ENCODE measurements at regions not wholly inside any gene's neighbourhood (a gene's known extent, or its start where the extent isn't known, plus 50 kb on each side); places are given as distances from the start of the nearest gene placed in this dataset.

DNA sequence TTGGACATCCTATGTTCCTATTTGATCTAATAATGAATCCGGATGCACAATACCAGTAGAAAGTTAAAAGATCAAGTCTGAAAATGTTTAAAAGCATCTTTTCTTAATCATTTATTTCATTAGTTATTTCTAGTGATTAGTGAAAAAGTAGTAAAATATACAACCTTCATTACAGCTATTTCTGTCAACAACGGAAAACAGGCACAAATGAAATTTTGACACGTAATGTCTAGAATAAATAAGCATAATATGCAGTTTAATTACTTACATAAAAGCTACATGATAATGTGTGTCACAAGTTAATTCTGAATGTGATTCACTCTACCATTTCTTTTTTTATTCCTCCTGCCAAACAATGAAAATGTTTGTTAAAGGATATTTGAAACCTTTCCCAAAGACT lies 216.1 kb downstream of the MYCN start:
- ATAC-seq (no peak), DNase-seq (no peak)
- intact Hi-C loops (cut with micrococcal nuclease) = no loop called here

DNA sequence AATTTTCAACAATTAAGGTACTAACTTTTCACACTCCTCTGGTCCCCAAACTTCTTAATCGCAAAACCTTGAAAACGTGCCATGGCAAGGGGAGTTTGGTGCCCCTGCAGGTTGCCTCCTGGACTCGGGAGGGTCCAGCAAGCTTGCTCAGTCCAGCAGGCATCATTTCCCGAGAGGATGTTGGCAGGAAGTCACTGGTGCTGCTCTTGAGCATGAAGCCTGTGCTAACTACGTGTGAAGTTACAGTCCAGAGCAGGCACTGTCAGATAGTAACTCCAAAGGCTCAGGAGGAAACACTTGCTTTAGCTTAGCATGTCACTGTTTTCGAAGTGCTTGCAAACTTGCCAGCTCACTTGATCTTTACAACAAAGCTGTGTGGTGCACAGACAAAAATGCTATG lies 215.4 kb downstream of the MYCN start:
- DNase-seq (no peak), ATAC-seq (no peak)
- intact Hi-C loops (cut with micrococcal nuclease) = no loop called here

DNA sequence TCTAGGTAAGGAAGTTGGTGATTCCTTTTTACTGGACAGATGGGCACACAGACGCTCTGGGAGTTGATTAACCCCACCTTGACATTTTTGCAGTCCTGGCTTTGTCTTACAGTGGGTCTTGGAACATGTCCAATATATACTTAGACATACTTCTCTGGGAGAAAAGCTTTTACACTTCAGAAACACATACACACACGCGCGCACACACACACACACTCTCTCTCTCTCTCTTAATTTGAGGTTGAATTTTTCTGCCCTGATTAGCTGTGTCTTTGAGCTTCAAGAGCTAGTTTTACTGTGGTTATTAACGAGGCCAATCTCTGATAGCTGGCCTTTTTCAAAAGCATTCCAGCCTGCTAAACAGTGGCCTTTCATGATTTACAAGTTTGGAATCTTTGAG lies 215.0 kb downstream of the MYCN start:
- ATAC-seq = no peak
- DNase-seq = no peak
- intact Hi-C loops (cut with micrococcal nuclease) = no loop called here

DNA sequence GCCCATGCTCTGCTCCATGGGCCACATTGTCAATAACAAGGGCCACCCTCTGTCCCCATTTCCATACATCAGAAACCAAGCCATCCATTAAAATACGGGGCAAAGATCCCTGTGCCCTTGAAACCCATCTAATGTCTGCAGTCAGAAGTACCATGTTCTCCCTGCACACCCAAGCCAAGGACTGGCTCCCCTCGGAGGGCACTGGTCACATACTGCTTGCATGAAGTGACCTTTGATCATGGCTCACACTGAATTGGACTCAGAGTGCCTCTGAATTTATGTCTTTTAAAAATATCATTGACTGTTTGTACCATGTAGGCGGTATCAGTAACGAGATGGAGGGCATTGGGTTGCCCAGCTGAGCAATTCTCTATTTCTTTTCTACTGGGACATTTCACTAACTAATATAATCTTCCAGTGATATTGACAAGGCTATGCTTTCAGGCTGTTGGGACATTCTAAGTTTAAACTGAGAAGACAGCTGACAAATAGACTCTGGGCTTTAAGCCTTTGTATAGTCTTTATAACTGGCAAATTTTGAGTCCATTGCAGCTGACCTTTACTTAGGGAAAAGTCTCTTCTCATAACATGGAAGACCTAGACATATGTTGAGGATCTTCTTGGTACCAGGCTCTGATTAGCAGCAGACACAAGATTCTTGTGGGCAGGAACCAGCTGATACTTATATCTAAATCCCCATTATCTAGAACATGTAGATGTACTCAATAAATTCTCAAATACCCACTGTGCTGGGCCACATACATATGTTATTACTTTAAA lies 214.3 kb downstream of the MYCN start:
- intact Hi-C loops (cut with micrococcal nuclease) = no loop called here
- no peak for ATAC-seq
- no peak for DNase-seq

DNA sequence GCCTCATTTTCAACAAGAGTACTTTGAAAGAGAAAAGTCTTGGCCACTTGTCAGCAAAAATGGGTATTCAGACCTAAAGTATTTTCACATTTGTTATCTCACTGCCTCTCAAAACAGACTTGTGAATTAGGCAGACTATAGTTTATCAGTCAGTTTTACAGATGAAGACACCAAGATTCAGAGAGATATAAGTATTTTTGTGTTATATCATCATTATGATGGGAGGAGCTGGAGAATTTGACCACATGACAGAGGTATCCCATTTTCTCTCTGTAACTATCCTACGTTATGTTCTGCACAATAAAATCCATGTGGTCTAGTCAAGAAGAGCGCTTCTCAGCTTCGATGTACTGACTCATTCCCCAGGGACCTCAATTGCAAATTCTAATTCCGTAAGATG lies 213.7 kb downstream of the MYCN start:
- intact Hi-C loops (cut with micrococcal nuclease) = no loop called here
- ATAC-seq (no peak), DNase-seq (no peak)

DNA sequence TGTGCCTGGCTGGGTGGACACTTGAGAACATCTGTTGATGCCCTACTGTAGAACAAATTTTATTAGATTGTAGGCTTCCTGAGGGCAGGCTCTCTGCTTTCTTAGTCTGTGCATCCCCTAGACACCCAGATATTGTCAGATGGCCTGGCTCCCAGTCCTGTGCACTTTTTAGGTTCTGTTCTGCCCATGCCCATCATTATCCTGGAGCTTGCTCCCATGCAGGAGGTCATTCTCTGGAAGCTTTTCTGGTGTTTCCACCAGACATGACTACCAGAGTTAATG lies 213.3 kb downstream of the MYCN start:
- ATAC-seq (no peak), DNase-seq (no peak)
- intact Hi-C loops (cut with micrococcal nuclease) = no loop called here

DNA sequence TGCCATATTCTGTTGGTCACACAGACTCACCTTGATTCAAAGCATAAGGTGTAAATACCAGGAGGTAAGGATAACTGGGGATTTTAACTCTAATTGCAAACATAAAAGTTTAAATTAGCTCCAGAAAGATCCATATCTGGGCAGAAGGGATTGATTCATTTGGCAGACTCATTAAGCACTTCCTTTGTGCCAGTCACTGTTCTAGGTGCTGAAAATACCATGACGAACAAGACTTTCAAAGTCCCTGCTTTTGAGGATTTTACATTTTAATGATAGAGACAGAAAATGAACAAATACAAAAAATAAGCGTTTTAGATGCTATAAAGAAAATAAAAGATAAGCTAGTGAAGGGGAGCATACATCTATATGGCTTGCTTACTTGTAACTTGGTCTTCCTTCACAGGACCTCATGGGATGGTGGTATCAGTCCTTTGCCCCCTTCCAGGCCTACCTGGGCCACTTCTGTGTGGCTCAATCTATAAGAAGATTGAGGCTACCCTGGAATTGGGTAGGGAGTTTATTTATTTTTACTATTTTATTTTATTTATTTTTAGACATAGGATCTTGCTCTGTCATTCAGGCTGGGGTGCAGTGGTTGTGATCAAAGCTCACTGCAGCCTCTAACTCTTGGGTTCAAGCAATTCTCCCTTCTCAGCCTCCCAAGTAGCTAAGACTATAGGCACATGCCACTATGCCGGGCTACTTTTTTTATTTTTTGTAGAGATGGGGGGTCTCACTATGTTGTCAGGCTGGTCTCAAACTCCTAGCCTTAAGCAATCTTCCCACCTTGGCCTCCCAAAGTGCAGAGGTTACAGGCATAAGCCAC lies 212.8 kb downstream of the MYCN start:
- intact Hi-C loops (cut with micrococcal nuclease) = no loop called here

DNA sequence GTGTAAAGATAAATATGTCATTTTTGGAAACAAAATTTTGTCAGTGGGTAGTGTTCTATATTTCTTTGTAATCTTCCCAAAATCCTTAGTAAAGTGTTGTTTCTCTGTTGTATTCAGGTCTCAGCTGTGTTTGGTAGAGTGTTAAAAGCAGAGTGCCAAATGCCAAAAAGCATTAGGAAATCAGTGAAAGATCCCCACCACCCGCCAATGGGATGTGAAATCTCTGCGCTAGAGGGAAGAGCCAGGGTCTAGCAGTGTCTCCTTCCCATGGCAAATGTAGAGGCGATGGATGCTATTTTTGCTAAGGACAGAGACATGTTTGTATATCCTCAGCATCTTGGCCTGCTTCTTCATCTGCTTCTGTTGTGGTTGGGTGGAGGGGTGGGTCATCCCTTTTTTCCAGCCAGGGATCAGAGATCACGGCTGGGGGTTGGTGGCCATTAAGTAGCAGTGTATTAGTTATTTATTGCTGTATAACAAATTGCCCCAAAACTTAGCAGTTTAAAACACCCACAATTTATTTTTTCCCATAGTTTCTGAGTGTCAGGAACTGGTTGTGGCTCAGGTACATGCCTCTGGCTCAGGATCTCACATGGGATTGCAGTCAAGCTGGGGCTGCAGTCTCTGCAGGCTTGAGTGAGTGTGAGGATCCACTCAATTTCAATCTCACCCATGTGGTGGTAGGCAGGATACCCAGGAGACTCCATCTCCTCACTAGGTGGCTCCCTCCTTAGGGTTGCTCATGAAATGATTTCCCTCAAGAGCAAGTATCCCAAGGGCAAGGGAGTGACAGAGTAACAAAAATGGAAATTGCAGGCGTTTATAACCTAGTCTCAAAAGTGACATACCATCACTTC lies 211.9 kb downstream of the MYCN start:
- DNase-seq = no peak
- ATAC-seq = no peak
- intact Hi-C loops (cut with micrococcal nuclease) = no loop called here

More for the DNA sequence above, 212.8 kb downstream of the MYCN start:
- DNase-seq (no peak), ATAC-seq (no peak)

DNA sequence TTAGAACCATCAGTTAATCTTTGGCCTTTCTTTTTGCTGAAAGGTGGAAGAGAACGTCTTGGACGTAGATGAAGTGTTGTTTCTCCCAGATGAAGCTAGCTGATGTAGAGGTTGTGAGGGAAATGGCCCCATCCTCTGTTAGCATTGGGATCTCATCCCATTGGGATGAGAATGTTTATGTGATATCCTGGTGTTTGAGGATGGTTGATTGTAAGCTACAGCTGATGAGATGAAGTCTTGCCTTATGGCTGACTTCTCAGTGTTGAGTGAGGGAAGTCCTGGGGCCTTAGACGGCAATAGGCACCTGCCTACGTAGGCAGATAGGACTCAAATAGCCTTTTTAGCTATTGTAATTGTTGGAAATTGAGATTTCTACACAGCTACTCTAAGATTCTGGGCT lies 211.3 kb downstream of the MYCN start:
- intact Hi-C loops (cut with micrococcal nuclease) = no loop called here
- ATAC-seq = no peak
- no peak for DNase-seq

DNA sequence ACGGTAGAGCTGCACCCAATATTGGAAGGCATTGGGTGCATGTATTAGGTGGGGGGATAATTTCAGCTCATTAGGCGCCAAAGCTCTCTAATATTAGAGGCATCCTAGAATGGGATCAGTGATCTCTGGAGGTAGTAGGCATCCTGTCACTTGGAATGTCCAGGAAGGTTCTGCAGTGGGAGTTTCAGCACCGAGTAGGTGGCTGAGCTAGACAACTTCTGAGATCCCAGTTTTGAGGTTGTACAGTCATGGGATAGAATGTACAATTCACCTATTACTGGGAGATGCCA lies 210.9 kb downstream of the MYCN start:
- no peak for ATAC-seq
- DNase-seq = no peak
- intact Hi-C loops (cut with micrococcal nuclease) = no loop called here

DNA sequence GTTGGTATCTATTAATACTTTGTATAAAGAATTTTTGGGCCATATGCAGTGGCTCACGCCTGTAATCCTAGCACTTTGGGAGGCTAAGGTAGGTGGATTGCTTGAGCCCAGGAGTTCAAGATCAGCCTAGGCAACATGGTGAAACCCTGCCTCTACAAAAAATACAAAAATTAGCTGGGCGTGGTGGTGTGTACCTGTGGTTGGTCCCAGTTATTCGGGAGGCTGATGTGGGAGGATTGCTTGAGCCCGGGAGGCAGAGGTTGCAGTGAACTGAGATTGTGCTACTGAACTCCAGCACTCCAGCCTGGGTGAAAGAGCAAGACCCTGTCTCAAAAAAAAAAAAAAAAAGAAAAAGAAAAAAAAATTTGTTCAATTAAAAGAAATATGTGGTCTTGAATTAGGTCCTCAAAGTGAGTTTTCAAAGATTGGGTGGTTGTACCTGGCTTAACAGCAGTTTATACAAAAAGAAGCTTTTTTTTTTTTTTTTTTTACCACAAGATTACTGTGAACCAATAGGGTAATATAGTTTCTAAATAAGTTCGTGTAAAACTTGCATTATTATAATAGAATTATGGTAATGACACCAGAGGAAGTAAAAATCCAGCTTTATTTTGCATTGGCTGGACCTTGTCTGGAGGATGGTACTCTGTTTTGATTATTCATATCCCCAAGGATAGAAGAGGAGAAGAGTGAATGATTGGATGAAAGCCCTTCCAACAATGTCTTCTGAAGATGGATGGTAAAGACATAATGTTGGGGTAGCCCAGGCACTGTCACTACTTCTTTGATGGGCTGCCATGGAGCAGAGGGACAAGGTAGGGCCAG lies 210.3 kb downstream of the MYCN start:
- DNase-seq = no peak
- no peak for ATAC-seq
- intact Hi-C loops (cut with micrococcal nuclease) = no loop called here

DNA sequence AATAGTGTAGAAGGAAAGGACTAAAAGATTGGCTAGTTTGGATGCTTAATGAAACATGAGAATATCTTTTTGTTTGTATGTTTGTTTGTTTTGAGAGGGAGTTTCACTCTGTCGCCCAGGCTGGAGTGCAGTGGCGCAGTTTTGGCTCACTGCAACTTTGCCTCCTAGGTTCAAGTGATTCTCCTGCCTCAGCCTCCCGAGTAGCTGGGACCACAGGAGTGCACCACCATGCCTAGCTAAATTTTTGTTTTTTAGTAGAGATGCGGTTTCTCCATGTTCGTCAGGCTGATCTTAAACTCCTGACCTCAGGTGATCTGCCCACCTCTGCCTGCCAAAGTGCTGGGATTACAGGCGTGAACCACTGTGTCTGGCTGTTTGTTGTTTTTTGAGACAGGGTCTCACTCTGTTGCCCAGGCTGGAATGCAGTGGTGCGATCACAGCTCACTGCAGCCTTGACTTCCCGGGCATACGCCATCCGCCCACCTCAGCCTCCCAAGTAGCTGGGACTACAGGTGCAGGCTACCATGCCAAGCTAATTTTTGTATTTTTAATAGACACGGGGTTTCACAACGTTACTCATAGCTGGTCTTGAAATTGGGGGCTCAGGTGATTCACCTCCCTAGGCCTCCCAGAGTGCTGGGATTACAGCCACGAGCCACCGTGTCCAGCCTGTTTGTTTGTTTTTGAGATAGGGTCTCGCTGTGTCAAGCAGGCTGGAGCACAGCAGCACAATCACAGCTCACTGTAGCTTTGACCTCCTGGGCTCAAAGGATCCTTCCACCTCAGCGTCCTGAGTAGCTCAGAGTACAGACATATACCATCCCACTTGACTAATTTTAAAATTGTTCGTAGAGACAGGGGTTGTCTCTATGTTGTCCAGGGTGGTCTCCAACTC lies 209.2 kb downstream of the MYCN start:
- ATAC-seq = no peak
- no peak for DNase-seq
- intact Hi-C loops (cut with micrococcal nuclease) = no loop called here

DNA sequence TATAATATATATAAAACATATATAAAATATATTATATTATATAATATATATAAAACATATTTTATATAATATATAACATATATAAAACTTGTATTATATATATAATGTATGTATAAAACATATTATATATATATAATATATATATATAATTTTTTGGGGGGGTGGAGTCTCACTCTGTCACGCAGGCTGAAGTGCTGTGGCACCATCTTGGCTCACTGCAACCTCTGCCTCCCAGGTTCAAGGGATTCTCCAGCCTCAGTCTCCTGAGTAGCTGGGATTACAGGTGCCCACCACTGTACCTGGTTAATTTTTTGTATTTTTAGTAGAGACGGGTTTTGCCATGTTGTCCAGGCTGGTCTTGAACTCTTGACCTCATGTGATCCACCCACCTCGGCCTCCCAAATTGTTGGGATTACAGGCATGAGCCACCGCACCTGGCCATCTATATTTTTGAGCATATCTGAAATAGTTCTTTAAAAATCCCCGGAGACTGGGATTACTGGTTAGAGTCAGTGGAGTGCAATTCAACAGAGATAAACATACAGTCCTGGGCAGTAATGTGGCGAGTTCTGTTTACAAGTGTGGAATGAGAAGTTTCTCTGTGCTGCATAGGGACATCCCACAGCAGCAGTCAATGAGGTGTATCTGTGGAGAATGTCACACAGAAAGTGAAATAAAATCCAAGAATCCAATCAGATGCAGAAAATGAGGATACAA lies 208.4 kb downstream of the MYCN start:
- DNase-seq (no peak), ATAC-seq (no peak)
- intact Hi-C loops (cut with micrococcal nuclease) = no loop called here

DNA sequence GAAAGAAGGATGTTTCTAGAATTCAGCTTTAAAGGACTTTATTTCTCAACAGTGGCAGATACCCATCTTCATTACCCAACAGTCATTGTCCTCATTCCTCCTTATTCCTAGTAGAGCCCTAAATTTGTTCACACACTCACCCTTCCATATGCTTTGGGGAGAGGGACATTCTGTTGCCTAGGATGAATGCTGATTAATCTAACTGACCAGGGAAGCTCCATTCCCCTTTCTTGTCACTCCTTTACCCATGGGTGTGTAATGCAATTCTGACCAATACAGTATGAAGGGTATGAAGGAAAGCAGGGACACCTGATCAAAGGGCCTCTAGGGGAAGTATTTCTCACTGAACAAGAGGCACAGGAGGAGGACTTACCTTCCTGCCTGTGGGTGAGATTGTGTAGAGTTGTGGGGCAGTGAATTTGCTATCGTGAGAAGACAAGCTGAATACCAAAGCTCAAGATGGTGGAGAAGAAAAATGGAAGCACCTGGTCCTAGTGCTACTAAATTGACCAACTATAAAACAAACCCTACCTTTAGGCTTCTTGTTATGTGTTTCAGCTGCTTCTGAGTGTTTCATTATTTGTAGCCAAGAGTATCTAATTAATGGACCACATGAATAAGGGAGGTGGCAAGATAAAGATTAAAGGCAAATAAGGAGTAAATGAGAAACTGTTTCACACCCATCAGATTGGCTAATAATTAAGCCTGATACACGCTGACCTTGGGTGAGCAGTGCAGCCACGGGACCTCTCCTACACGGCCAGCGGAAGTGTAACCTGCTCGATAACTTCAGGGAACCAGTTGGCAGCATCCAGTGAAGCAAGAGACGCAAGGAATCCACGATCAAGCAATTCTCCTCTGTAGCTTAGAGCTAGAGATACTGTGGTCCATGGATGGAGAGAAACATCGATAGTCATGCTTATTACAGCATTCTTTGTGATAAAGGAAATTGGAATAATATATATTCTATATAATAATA lies 202.3 kb downstream of the MYCN start:
- intact Hi-C loops (cut with micrococcal nuclease) = no loop called here
- DNase-seq (no peak), ATAC-seq (no peak)

DNA sequence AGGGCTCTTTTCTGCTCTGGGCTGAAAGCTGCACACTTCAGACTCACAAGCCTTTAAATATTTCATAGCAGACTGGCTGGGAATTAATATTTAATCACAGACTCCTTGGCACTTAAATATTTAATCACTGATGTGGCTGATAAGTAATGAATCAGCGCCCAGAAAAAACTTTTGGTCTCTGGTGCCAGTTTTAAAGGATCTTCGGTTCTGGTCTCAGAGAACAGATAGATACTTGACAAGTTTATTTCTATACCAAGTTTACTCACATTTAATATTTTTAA lies 201.2 kb downstream of the MYCN start:
- ATAC-seq = no peak

DNA sequence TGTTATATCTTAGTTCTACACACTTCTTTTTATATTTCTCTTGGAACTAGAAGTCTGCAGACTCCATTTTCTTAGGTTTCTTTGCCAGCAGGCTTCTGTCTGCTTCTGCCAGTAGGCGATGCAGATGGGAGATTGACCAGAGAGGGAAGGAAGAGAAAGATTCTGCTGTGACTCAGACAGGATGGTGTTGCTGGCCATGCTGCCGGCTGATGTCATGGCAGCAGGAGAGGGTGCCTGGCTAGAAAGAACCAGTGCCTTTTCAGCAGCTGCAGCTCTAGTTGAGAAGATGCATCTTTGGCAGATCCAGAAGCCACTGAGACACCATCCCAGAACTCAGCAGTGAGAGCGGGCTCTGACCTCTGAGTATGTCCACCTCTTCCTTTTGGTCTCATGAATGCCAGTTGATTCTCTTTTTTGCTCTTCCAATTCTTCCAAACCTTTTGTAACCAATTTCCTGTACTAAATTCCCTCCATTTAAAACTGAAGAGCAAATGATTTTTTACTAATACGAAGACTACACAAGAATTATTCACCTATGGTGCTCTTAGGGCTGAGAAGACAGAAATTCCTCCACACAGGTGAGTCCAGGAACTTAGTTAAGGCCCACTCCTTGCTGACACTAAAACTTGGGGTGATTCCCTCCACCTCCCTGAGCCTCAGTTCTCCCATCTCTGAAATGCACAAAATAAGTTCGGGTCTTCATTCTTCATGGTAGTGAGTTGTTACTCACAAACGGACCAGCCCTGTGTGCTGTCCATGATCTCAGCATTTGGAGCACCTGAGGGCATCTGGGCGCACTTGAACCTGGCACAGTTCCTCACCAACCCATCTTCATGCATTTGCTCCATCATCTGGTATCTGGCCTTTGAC lies 200.7 kb downstream of the MYCN start:
- DNase-seq (no peak), ATAC-seq (no peak)
- intact Hi-C loops (cut with micrococcal nuclease) = no loop called here

More for the DNA sequence above, 201.2 kb downstream of the MYCN start:
- intact Hi-C loops (cut with micrococcal nuclease) = no loop called here
- DNase-seq = no peak
